Body of pancreas (tissue), 4 donors: ENCODE measurements at regions not wholly inside any gene's neighbourhood (a gene's known extent, or its start where the extent isn't known, plus 50 kb on each side); places are given as distances from the start of the nearest gene placed in this dataset.

Source experiments
- ATAC-seq: fragments of 150-250 bp; one replicate; pipeline ENCODE4 v1.9.1; 2016
- DNase-seq, 4 donors: peaks; one replicate each; pipeline ENCODE4 v3.0.0-alpha.2; 2019
- H3K27ac ChIP-seq, 4 donors: fragments of 200-600 bp; sonication (generic); 1 replicate in 3 of 4; 2 replicates in 1 of 4; pipeline versions ENCODE4 v1.5.1 to v1.6.1; 2016 to 2019; ENCODE audit warnings: mild to moderate bottlenecking in 1 of 4, mixed read lengths in 1 of 4, moderate library complexity in 1 of 4
- H3K27me3 ChIP-seq, 2 donors: fragments of 200-600 bp; sonication (generic); one replicate each; pipeline ENCODE4 v1.6.0; 2016; ENCODE audit warnings: mild to moderate bottlenecking in 1 of 2
- H3K36me3 ChIP-seq, 2 donors: fragments of 200-600 bp; sonication (generic); replicated peaks in 1 of 2; 2 replicates each; pipeline ENCODE4 v1.5.1; 2016; ENCODE audit warnings: low read depth in 2 of 2; ENCODE audit not compliant: insufficient read depth in 1 of 2
- H3K4me1 ChIP-seq: fragments of 200-600 bp; sonication (generic); one replicate; pipeline ENCODE4 v1.6.0; 2016
- H3K4me3 ChIP-seq, 2 donors: fragments of 200-600 bp; sonication (generic); 1 replicate in 1 of 2; 2 replicates in 1 of 2; pipeline ENCODE4 v1.5.1; 2016 to 2019
- H3K9me3 ChIP-seq, 3 donors: fragments of 200-600 bp; sonication (generic); 1 replicate in 2 of 3; 2 replicates in 1 of 3; pipeline ENCODE4 v1.5.1; 2016
- POLR2A ChIP-seq, 3 donors: fragments of 450-650 bp; IDR thresholded peaks; one replicate each; pipeline ENCODE4 v1.6.1; 2016; ENCODE audit warnings: antibody characterized with exemption in 3 of 3, mild to moderate bottlenecking in 2 of 3
- WGBS, 2 donors: methylation state at CpG; one replicate each; pipeline ENCODE4 v1.1.5; 2017; 5-methylcytosine and 5-hydroxymethylcytosine counted together
- intact Hi-C: fragments of 100-400 bp; cut with DNase I; formaldehyde crosslinking; loops from one replicate; pipeline ENCODE4 v1.15.1; 2023
- TF ChIP-seq, protein P1 (sequence below), 7 experiments: fragments of 450-650 bp in 4 of 7; fragments of 200-600 bp in 3 of 7; sonication (generic) in 3 of 7; IDR thresholded peaks; one replicate each; pipeline ENCODE4 v1.5.1; 2016 to 2019; ENCODE audit warnings: antibody characterized with exemption in 7 of 7

DNA sequence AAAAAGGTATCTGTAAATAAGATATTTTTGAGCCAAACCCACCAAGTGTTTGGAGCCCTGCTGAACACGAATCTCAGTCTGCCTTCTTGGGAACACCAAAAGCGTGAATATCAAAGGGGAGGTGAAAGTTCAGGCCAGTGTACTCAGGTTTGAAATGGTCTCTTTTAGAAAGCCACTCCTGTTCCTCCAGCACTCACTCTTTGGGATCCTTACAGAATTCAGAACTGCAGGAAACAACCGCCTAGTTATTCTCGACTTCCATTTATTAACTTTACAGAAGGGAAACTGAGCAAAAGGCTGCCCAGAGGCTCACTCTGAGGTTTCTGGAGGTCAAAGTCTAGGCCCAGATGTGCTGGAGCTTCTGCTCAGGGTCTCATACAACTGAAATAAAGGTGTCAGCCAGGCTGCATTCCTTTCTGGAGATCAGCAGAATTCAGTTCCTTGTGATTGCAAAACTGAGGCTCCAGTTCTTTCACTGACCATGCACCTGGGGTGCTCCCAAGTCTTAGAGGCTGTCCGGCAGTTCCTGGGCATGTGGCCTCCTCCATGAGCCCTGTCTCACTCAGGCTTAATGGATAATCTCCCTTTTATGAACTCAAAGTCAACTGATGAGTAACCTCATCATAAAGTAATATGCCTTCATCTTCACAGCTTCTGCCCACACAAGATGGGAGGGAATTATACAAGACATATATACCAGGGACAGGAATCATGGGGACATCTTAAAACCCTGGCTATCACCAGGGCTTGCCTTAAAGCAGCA is 65.5 kb upstream of the TNFAIP3 start:
- H3K4me3 ChIP-seq = no peak overlapping the region
- 87 to 91% methylated on average over 5 of the region's 5 CpGs for WGBS, 2 donors
- DNase-seq = no peak
- H3K36me3 ChIP-seq = no peaks in the 10 kb centered on the region
- TF ChIP-seq, protein P1, sequence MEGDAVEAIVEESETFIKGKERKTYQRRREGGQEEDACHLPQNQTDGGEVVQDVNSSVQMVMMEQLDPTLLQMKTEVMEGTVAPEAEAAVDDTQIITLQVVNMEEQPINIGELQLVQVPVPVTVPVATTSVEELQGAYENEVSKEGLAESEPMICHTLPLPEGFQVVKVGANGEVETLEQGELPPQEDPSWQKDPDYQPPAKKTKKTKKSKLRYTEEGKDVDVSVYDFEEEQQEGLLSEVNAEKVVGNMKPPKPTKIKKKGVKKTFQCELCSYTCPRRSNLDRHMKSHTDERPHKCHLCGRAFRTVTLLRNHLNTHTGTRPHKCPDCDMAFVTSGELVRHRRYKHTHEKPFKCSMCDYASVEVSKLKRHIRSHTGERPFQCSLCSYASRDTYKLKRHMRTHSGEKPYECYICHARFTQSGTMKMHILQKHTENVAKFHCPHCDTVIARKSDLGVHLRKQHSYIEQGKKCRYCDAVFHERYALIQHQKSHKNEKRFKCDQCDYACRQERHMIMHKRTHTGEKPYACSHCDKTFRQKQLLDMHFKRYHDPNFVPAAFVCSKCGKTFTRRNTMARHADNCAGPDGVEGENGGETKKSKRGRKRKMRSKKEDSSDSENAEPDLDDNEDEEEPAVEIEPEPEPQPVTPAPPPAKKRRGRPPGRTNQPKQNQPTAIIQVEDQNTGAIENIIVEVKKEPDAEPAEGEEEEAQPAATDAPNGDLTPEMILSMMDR (IDR thresholded peaks at IDR 0.05) = no peak
- TF ChIP-seq POLR2A (IDR thresholded peaks at IDR 0.05) = no peak
- H3K4me1 ChIP-seq = peaks cover 4% of the 10 kb centered on the region
- H3K9me3 ChIP-seq = no peaks in the 10 kb centered on the region
- no peak for ATAC-seq
- no peak overlapping the region for H3K27ac ChIP-seq
- H3K27me3 ChIP-seq = no peaks in the 10 kb centered on the region
- intact Hi-C loops = no loop called here

DNA sequence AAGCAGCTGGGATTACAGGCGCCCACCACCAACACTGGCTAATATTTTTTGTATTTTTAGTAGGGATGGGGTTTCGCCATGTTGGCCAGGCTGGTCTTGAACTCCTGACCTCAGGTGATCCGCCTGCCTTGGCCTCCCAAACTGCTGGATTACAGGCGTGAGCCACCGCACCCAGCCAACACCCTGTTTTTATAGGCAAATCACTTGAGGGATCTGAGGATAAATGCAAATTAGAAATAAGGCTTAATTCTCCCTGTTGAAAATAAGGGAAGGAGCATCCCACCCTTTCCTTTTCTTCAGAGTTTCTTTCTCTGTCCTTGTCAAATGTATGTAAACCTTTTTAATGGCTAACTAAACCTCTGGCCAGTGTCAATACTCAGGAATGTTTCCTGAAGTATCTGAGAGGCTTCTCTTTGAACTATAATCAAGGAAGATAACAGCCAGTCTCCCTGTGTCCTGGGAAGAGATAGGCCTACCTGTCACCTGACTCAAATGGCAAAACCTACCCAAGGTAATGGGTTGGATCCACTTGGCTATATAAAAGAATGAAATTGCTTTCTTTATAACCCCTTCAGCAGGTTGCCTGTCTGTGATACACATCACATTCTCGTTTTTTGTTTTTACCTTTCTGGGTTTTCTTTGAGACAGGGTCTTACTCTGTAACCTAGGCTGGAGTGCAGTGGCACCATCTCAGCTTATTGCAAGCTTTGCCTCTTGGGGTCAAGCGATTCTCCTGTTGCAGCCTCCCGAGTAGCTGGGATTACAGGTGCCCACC is 64.5 kb upstream of the TNFAIP3 start:
- Histone ChIP-seq H3K4me1 (peaks cover 4% of the 10 kb centered on the region), H3K36me3 (no peaks in the 10 kb centered on the region), H3K27ac (no peak overlapping the region), H3K27me3 (no peaks in the 10 kb centered on the region), H3K9me3 (no peaks in the 10 kb centered on the region), H3K4me3 (no peak overlapping the region)
- intact Hi-C loops = no loop called here
- TF ChIP-seq, protein P1 (IDR thresholded peaks at IDR 0.05) = no peak
- no peak for TF ChIP-seq POLR2A (IDR thresholded peaks at IDR 0.05)
- DNase-seq (no peak), ATAC-seq (no peak)
- 89 to 95% methylated on average over 8 of the region's 8 CpGs for WGBS, 2 donors

DNA sequence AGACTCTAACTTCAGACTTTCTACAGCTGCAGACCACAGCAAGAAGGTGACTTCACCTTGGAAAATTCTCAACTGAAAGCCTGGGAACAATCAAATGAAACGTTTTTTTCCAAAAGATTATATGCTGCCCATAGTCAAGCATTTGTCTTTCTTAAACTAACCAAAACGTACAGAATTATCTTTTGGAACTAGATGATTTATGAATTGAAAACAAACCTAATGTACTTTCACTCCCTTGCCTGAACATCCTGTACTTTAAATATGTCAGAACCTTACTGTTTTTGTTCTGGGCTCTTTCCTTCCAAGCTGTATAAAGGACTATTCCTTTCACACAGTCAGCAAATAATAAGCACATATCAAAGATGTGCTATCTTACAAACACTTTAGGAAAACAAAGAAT is 62.4 kb upstream of the TNFAIP3 start:
- peak overlapping the region in 1 of 4 donors; percentile 34 for H3K27ac ChIP-seq
- WGBS, 2 donors = 6 to 13% methylated on average over 2 of the region's 2 CpGs
- ATAC-seq = peak; percentile 49

DNA sequence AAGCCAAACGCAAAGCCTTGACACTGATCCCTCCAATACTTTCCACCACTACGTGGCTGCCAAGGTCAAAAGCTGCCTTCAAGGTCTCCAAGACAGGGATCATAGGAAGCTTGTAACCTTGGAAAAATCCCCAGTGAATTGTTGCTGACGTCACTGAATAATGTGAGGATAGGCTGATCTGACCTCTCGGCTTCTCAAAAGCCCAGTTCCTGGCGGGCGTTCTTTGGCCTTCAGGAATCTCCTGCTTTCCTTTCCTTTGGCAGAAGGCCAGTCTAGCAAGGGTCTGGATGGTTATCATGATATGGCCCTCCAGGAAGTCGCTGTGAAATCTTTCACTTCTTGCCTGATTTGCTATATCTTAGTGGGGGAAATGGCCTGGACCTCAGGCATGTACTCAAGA is 61.4 kb upstream of the TNFAIP3 start:
- DNase-seq (peak in 2 of 4 donors; percentile 20 to 33), ATAC-seq (no peak)
- Histone ChIP-seq H3K4me1 (peaks cover 5% of the 10 kb centered on the region), H3K4me3 (no peak overlapping the region), H3K9me3 (no peaks in the 10 kb centered on the region), H3K27me3 (no peaks in the 10 kb centered on the region), H3K27ac (no peak overlapping the region), H3K36me3 (no peaks in the 10 kb centered on the region)
- 51 to 52% methylated on average over 7 of the region's 7 CpGs for WGBS, 2 donors
- intact Hi-C loops = no loop called here
- TF ChIP-seq, protein P1 (IDR thresholded peaks at IDR 0.05) = no peak
- TF ChIP-seq POLR2A (IDR thresholded peaks at IDR 0.05) = no peak

More for the DNA sequence above, 62.4 kb upstream of the TNFAIP3 start:
- peaks cover 4% of the 10 kb centered on the region for H3K4me1 ChIP-seq
- no peak overlapping the region for H3K4me3 ChIP-seq
- DNase-seq = no peak
- H3K27me3 ChIP-seq = no peaks in the 10 kb centered on the region
- no peaks in the 10 kb centered on the region for H3K9me3 ChIP-seq
- intact Hi-C loops = no loop called here
- TF ChIP-seq, protein P1 (IDR thresholded peaks at IDR 0.05) = no peak
- TF ChIP-seq POLR2A (IDR thresholded peaks at IDR 0.05) = no peak
- H3K36me3 ChIP-seq = no peaks in the 10 kb centered on the region
